Ishikawa (cell line): ENCODE measurements at regions not wholly inside any gene's neighbourhood (a gene's known extent, or its start where the extent isn't known, plus 50 kb on each side); places are given as distances from the start of the nearest gene placed in this dataset.

Source experiments
- CEBPB ChIP-seq: IDR thresholded peaks from 2 replicates; pipeline ENCODE4 v1.6.1; 2012
- CREB1 ChIP-seq: IDR thresholded peaks from 2 replicates; pipeline ENCODE4 v1.6.1; 2012; ENCODE audit warnings: low read depth
- EGR1 ChIP-seq: IDR thresholded peaks from 2 replicates; pipeline ENCODE4 v1.6.1; 2012
- EP300 ChIP-seq: IDR thresholded peaks from 2 replicates; pipeline ENCODE4 v1.6.1; 2012; ENCODE audit warnings: borderline replicate concordance
- FOXM1 ChIP-seq: IDR thresholded peaks from 2 replicates; pipeline ENCODE4 v1.6.1; 2012; ENCODE audit warnings: low read depth, borderline replicate concordance
- MAX ChIP-seq: IDR thresholded peaks from 2 replicates; pipeline ENCODE4 v1.6.1; 2012
- NFIC ChIP-seq: IDR thresholded peaks from 2 replicates; pipeline ENCODE4 v1.6.1; 2012
- RAD21 ChIP-seq: IDR thresholded peaks from 2 replicates; pipeline ENCODE4 v1.6.1; 2012; ENCODE audit warnings: low read depth
- REST ChIP-seq: IDR thresholded peaks from 2 replicates; pipeline ENCODE4 v1.6.1; 2012; ENCODE audit warnings: low read depth, mild to moderate bottlenecking
- TAF1 ChIP-seq: IDR thresholded peaks from 2 replicates; pipeline ENCODE4 v1.6.1; 2012; ENCODE audit warnings: low read depth, mild to moderate bottlenecking
- TCF12 ChIP-seq: IDR thresholded peaks from 2 replicates; pipeline ENCODE4 v1.6.1; 2012; ENCODE audit warnings: low read depth
- TEAD4 ChIP-seq: IDR thresholded peaks from 2 replicates; pipeline ENCODE4 v1.6.1; 2012
- USF1 ChIP-seq: IDR thresholded peaks from 2 replicates; pipeline ENCODE4 v1.6.1; 2012
- YY1 ChIP-seq: IDR thresholded peaks from 2 replicates; pipeline ENCODE4 v1.6.1; 2012; ENCODE audit warnings: low read depth
- ZBTB7A ChIP-seq: IDR thresholded peaks from 2 replicates; pipeline ENCODE4 v1.6.1; 2012; ENCODE audit warnings: low read depth

- no peak for TF ChIP-seq TCF12
- TF ChIP-seq EGR1: no peak
- no peak for TF ChIP-seq CEBPB
- TF ChIP-seq MAX: no peak
- no peak for TF ChIP-seq FOXM1
- peak; percentile 20; the same call in 1 of the 2 replicates for TF ChIP-seq EP300
- TF ChIP-seq RAD21: no peak
- no peak for TF ChIP-seq TAF1
- TF ChIP-seq USF1: no peak
- TF ChIP-seq CREB1: no peak
- peak; percentile 45 for TF ChIP-seq NFIC
- TF ChIP-seq TEAD4: 0 out of 2 replicates have a peak, but pooled peaks have one; percentile 20
- no peak for TF ChIP-seq ZBTB7A
- TF ChIP-seq REST: no peak
- no peak for TF ChIP-seq YY1
Observed at GRCh38 chr2:67945940-67946339, 116.9 kb downstream of the C1D start.

- TF ChIP-seq ZBTB7A: no peak
- TF ChIP-seq CREB1: no peak
- no peak for TF ChIP-seq USF1
- no peak for TF ChIP-seq FOXM1
- no peak for TF ChIP-seq TAF1
- no peak for TF ChIP-seq TEAD4
- TF ChIP-seq MAX: no peak
- TF ChIP-seq NFIC: no peak
- no peak for TF ChIP-seq CEBPB
- no peak for TF ChIP-seq RAD21
- no peak for TF ChIP-seq TCF12
- TF ChIP-seq REST: no peak
- no peak for TF ChIP-seq EGR1
- no peak for TF ChIP-seq YY1
- no peak for TF ChIP-seq EP300
Observed at GRCh38 chr2:67948057-67948456, 114.7 kb downstream of the C1D start.

- TF ChIP-seq ZBTB7A (no peak), YY1 (no peak), FOXM1 (no peak), EGR1 (no peak), TAF1 (no peak), CEBPB (no peak)
Observed at GRCh38 chr2:67948506-67948905, 114.3 kb downstream of the C1D start.

GRCh38 chr2:67950018-67950417 is 112.8 kb downstream of the C1D start:
- no peak for TF ChIP-seq YY1
- no peak for TF ChIP-seq EGR1
- no peak for TF ChIP-seq TAF1
- no peak for TF ChIP-seq MAX
- TF ChIP-seq TEAD4: no peak
- TF ChIP-seq FOXM1: no peak
- no peak for TF ChIP-seq CEBPB
- TF ChIP-seq NFIC: no peak
- no peak for TF ChIP-seq REST
- TF ChIP-seq EP300: no peak
- no peak for TF ChIP-seq CREB1
